ENCODE measurements at regions not wholly inside any gene's neighbourhood (a gene's known extent, or its start where the extent isn't known, plus 50 kb on each side); places are given as distances from the start of the nearest gene placed in this dataset.

DNA sequence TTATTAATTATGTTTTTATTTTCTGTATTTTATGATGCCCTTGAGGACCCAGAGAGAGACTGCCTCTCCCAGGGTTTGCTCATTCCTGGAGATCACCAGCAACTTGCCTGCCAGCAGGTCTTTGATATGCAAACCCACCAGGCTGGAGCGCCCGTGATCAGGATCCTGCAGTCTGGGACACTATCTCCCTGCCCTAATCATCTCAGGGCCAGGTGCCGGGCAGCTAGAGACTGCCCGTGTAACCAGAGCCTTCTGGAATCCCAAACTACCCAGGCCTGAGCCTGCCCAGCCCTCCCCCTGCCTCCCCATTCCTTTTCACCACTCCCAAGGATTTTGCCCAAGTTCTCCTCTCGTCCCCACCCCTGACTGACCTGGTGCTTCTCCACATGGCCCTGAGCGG lies 52.2 kb upstream of the B3GAT1 start:
- CTCF ChIA-PET = no interaction called here
- H3K4me3 Mint-ChIP-seq (ENCODE audit: unreplicated experiment) = no peak overlapping the region
- DNase-seq (ENCODE audit: unreplicated experiment) = no peak
- no peak overlapping the region for H3K27ac Mint-ChIP-seq (ENCODE audit: low read depth, unreplicated experiment)
- H3K27me3 Mint-ChIP-seq (ENCODE audit: insufficient read depth, unreplicated experiment) = no peaks in the 10 kb centered on the region
- no TSS peak for BruUV-seq (replicated peaks)
- peaks cover 25% of the 10 kb centered on the region for H3K9me3 Mint-ChIP-seq (ENCODE audit: unreplicated experiment)
- TF ChIP-seq, protein P1, sequence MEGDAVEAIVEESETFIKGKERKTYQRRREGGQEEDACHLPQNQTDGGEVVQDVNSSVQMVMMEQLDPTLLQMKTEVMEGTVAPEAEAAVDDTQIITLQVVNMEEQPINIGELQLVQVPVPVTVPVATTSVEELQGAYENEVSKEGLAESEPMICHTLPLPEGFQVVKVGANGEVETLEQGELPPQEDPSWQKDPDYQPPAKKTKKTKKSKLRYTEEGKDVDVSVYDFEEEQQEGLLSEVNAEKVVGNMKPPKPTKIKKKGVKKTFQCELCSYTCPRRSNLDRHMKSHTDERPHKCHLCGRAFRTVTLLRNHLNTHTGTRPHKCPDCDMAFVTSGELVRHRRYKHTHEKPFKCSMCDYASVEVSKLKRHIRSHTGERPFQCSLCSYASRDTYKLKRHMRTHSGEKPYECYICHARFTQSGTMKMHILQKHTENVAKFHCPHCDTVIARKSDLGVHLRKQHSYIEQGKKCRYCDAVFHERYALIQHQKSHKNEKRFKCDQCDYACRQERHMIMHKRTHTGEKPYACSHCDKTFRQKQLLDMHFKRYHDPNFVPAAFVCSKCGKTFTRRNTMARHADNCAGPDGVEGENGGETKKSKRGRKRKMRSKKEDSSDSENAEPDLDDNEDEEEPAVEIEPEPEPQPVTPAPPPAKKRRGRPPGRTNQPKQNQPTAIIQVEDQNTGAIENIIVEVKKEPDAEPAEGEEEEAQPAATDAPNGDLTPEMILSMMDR (IDR thresholded peaks at IDR 0.05; ENCODE audit: unreplicated experiment) = no peak
- H3K4me1 Mint-ChIP-seq (ENCODE audit: insufficient read depth, unreplicated experiment) = no peaks in the 10 kb centered on the region
- no peaks in the 10 kb centered on the region for H3K36me3 Mint-ChIP-seq (ENCODE audit: insufficient read depth, unreplicated experiment)
- POLR2A ChIA-PET = no interaction called here
- intact Hi-C loops (cut with micrococcal nuclease) = no loop called here

DNA sequence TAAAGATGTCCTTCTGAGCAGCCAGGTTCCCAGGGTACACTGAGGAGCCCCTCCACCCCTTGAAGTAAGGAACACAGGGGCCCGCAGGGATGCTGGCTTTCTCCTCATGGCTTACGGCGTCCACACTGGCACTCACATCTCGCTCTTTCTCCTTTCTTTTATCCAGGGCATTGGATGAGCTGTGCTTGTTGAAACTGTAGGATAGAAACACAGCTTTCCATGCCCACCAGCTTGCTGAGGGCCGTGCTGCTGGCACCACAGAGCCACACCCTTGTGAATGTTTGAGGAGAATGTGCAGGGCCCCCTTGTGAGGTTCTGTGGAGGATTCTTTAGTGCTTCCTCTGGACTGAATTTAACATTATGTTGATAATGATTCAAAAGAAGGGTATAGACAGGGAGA lies 51.7 kb upstream of the B3GAT1 start:
- no peaks in the 10 kb centered on the region for H3K27me3 Mint-ChIP-seq (ENCODE audit: insufficient read depth, unreplicated experiment)
- ChIA-PET CTCF (no interaction called here), POLR2A (no interaction called here)
- TF ChIP-seq, protein P1 (IDR thresholded peaks at IDR 0.05; ENCODE audit: unreplicated experiment) = no peak
- H3K4me1 Mint-ChIP-seq (ENCODE audit: insufficient read depth, unreplicated experiment) = no peaks in the 10 kb centered on the region
- intact Hi-C loops (cut with micrococcal nuclease) = no loop called here
- no TSS peak for BruUV-seq (replicated peaks)
- DNase-seq (ENCODE audit: unreplicated experiment) = no peak
- H3K9me3 Mint-ChIP-seq (ENCODE audit: unreplicated experiment) = peaks cover 30% of the 10 kb centered on the region
- H3K36me3 Mint-ChIP-seq (ENCODE audit: insufficient read depth, unreplicated experiment) = no peaks in the 10 kb centered on the region
- H3K27ac Mint-ChIP-seq (ENCODE audit: low read depth, unreplicated experiment) = no peak overlapping the region
- no peak overlapping the region for H3K4me3 Mint-ChIP-seq (ENCODE audit: unreplicated experiment)

Measured in MCF 10A (cell line).